ENCODE measurements at regions not wholly inside any gene's neighbourhood (a gene's known extent, or its start where the extent isn't known, plus 50 kb on each side); places are given as distances from the start of the nearest gene placed in this dataset.

- TF ChIP-seq NFE2L1 (CRISPR knock-in tag; IDR thresholded peaks at IDR 0.05) (no peak), CTCF (IDR thresholded peaks at IDR 0.05) (no peak), SMAD3 (CRISPR knock-in tag; IDR thresholded peaks at IDR 0.05; ENCODE audit: borderline replicate concordance) (no peak), CBFB (CRISPR knock-in tag; IDR thresholded peaks at IDR 0.05; ENCODE audit: low read depth) (no peak), CDX4 (CRISPR knock-in tag; IDR thresholded peaks at IDR 0.05; ENCODE audit: borderline replicate concordance) (no peak), NR3C1 (CRISPR knock-in tag; conservative IDR thresholded peaks at IDR 0.05; ENCODE audit: low read depth) (no peak), MAX (CRISPR knock-in tag; IDR thresholded peaks at IDR 0.05) (no peak)
These were observed 278.2 kb upstream of the LRRTM4 start for GRCh38 chr2:77800410-77800809.
